ENCODE measurements at regions not wholly inside any gene's neighbourhood (a gene's known extent, or its start where the extent isn't known, plus 50 kb on each side); places are given as distances from the start of the nearest gene placed in this dataset.

DNA sequence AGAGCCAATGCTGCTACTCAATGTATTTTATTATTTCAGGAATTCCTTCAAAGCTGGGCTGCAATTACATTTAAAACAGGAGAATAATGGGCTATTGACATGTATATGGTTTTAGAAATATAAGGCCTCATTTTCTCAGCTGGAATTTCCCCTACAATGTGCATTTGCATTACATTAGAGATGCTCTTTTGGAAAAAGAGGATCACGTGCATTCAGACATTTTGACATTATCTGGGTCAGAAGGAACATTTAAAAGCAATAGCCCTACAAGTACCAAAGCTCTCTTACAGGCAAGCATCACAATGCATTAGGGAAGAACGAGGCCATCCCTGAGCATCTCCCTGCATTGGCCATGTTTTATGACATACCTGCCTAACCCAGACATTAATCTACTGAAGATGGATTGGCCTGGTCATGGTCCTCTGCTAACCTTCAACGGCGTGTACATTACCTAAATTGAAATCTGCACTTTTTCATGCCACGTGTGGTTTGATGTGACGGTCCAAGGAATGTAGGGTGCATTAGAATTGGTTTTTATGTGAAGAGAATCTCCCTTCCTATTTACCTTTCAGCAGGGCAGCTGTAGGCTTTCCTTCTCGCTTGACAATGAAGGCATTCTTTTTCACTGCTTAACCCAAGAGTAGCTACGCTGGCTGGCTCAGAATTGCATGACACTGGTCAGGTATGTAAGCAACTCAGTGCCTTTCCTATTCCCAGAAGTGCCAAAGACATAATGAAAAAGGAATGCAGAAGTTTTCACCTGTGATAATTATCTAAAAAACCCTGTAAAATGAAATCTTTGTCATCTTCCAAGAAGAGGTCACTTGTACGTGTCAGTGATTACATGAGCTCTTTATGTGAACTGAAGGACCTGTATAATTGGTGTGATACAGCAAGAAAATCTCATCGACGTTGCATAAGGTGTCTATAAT lies 212.3 kb upstream of the MPDZ start:
- DNase-seq (ENCODE audit: low spot score in 2 of 2) (no peak), ATAC-seq (no peak)
- Mint-ChIP-seq H3K27ac (no peak overlapping the region), H3K9me3 (peaks cover 5 to 20% of the 10 kb centered on the region in 2 donors), H3K36me3 (peaks cover 0 to 6% of the 10 kb centered on the region in 2 donors)

DNA sequence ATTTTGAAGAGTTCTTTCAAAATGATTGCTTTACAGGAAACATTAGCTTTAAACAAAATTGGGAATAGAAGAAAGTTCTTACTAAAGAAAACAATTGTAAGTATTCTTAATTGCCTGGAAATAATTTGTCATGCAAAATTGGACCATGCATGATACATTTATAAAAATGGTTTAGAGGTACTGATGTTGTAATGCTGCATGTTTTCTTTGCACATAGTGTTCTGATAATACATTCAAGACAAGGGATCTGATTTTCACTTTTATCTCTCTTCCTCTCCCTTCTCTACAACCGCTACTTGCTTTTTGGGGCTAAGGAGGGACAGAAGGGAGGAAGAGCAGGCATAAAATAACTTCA lies 211.6 kb upstream of the MPDZ start:
- no peak overlapping the region for H3K27ac Mint-ChIP-seq
- peaks cover 0 to 6% of the 10 kb centered on the region in 2 donors for H3K36me3 Mint-ChIP-seq
- ATAC-seq: no peak
- peaks cover 5 to 21% of the 10 kb centered on the region in 2 donors for H3K9me3 Mint-ChIP-seq
- DNase-seq (ENCODE audit: low spot score in 2 of 2): no peak

DNA sequence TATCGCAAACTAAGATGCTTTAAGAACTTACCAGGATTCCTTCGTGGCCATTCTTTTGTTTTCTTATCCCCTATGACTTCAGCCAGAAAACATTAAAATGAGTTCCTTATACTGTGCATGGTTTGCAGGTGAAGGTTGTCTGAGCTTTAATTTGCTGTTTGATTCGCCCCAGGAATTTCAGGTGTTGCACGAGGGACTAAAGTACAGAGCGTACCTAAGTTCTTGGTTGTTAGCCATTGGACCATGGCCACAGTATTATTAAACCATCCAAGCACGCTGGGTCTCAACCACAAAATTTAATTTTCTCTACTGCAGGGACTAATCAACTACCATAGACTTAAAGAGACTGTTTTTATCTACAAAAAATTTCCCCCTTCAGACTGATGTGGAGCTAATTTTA lies 208.4 kb upstream of the MPDZ start:
- no peak overlapping the region for H3K27ac Mint-ChIP-seq
- ATAC-seq (no peak), DNase-seq (ENCODE audit: low spot score in 2 of 2) (no peak)
- peaks cover 8 to 23% of the 10 kb centered on the region in 2 donors for H3K9me3 Mint-ChIP-seq
- no peaks in the 10 kb centered on the region for H3K36me3 Mint-ChIP-seq

DNA sequence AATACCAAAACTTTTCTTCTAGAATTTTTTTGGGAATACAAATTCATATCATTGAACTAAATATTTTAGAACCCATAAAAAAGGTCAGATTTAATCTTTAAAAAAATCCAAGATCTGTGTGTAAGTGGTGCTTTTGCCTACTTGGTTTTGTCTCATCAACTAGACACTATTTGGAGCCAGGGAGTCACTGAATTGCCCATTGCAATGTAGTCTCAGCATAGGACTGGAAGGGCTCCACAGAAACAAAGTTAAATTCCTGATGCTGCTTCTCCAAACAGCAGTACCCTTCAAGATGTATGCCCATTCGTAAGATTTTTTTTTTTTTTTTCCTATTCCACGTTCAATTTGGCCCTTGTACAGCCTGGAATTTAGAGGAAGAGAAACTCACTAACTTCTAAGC lies 208.0 kb upstream of the MPDZ start:
- Mint-ChIP-seq H3K36me3 (no peaks in the 10 kb centered on the region), H3K9me3 (peaks cover 8 to 20% of the 10 kb centered on the region in 2 donors), H3K27ac (no peak overlapping the region)
- ATAC-seq (no peak), DNase-seq (ENCODE audit: low spot score in 2 of 2) (no peak)

DNA sequence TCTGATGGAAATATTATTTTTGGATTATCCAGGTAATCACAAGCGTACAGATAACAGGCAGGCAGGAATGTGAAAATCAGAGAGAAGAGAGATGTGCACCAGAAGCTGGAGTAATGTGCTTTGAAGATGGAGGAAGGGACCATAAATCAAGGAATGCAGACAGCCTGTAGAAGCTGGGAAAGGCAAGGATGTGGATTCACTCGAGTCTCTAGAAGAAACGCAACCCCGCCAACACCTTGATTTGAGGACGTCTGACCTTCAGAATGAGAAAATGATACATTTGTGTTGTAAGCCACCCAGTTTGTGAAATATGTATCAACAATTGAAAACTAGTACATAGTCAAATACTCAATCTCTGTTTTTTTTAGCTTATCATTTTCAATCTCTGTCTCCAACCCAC lies 207.6 kb upstream of the MPDZ start:
- Mint-ChIP-seq H3K36me3 (no peaks in the 10 kb centered on the region), H3K9me3 (peaks cover 8 to 18% of the 10 kb centered on the region in 2 donors), H3K27ac (no peak overlapping the region)
- DNase-seq (ENCODE audit: low spot score in 2 of 2) (no peak), ATAC-seq (no peak)

DNA sequence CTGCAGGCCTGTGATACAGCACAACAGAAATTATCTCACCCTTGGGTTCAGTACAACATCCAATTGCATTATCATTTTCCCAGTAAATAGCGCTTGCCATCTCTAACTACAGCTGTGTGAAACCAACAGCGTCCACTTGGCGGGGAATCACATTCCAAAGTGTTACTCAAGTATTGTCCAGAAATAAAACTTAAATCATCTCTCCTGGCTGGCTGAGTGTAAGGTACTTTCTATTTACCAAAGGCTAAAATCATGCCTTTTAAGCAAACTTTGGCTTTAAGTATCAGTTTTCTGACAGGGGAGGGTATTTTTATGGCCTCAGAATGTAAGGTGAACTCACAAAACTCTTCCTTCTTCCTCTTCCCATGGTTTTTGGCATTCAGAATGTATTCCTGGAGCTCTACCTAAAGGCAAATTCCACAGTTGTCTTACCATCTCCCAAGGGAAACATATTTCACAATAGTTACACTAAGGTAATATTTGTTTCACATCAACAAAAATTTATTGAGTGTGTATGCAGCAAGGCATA lies 205.6 kb upstream of the MPDZ start:
- no peaks in the 10 kb centered on the region for H3K36me3 Mint-ChIP-seq
- ATAC-seq (no peak), DNase-seq (ENCODE audit: low spot score in 2 of 2) (no peak)
- no peak overlapping the region for H3K27ac Mint-ChIP-seq
- H3K9me3 Mint-ChIP-seq: peaks cover 13 to 23% of the 10 kb centered on the region in 2 donors

DNA sequence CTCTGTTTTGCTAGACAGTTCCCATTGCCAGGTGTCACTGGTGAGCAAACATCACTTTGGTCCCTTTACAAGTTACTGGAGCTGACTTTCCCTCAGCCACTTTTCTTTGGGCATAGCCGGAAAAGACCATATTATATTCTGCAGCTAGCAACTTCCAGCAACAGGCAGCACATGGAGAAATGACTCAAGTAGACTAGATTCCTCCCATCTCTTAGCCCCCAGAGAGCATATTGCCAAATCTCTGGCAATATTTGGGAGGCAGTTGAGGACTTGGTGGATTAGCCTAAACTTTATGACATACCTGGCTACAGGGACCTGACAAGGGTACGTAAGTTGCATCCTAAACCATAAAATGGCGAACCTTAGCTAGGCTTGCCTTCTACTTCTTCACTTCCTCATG lies 204.7 kb upstream of the MPDZ start:
- H3K36me3 Mint-ChIP-seq: no peaks in the 10 kb centered on the region
- peaks cover 13 to 23% of the 10 kb centered on the region in 2 donors for H3K9me3 Mint-ChIP-seq
- H3K27ac Mint-ChIP-seq: no peak overlapping the region
- no peak for ATAC-seq
- DNase-seq (ENCODE audit: low spot score in 2 of 2): no peak

DNA sequence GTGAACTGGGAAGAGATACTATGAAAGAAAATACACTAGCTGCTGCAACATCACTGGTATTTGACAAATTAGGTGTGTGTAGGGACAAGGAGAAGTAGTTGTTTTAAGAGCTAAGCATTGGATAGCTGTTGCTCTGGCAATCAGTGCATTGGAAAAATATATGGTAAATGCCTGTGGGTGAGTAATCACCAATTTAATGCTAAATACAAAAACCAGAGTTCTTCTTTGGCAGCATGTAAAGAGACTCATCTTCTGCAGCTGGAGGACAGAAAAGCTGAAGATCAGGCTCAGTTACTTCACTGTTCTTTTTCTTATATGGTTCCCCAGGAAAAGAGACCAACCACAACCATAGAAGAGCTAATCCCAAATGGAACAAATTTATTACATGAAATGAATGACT lies 201.8 kb upstream of the MPDZ start:
- ATAC-seq: no peak
- no peak for DNase-seq (ENCODE audit: low spot score in 2 of 2)
- H3K36me3 Mint-ChIP-seq: peaks cover 0 to 6% of the 10 kb centered on the region in 2 donors
- no peak overlapping the region for H3K27ac Mint-ChIP-seq
- H3K9me3 Mint-ChIP-seq: peaks cover 18 to 25% of the 10 kb centered on the region in 2 donors

DNA sequence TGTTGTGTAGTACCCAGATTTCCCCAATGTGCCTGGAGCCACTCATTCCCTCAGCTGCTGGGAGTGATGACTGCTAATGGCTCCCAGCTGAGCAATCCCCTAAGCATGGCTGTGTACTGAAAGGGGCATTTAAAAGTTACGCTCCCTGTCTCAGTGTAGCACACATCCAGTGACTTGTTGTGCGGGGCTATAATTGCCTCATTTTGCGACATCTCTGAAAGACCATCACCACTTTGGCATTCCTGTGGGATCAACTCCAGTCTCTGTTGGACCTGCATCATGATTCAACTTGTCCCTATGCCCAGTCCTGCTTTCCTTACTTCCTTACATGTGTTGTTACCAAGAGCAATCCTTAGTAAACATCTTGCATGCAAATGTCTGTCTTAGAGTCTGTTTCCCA lies 201.2 kb upstream of the MPDZ start:
- no peak for DNase-seq (ENCODE audit: low spot score in 2 of 2)
- Mint-ChIP-seq H3K27ac (no peak overlapping the region), H3K36me3 (peaks cover 0 to 11% of the 10 kb centered on the region in 2 donors), H3K9me3 (peaks cover 21 to 29% of the 10 kb centered on the region in 2 donors)
- no peak for ATAC-seq

DNA sequence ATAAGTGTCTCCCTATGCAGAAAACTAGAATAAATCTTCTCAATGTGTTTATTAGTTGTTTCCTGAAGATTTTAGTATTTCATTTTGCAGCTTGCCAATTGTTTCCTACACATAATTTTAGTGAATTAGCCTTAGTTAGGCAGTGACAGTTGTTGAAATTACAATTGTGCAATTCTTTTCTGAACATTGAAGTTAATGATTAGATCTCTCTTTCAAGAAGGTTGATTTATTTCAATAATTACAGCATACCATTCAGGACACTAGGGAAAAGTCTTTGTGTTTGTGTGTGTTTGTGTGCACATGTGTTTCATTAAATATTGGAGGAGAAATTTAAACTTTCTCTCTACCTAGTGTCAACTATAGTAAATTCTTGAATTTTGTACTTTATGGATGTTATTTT lies 199.6 kb upstream of the MPDZ start:
- no peak for DNase-seq (ENCODE audit: low spot score in 2 of 2)
- no peak for ATAC-seq
- Mint-ChIP-seq H3K36me3 (peaks cover 0 to 15% of the 10 kb centered on the region in 2 donors), H3K9me3 (peaks cover 29 to 38% of the 10 kb centered on the region in 2 donors), H3K27ac (no peak overlapping the region)

DNA sequence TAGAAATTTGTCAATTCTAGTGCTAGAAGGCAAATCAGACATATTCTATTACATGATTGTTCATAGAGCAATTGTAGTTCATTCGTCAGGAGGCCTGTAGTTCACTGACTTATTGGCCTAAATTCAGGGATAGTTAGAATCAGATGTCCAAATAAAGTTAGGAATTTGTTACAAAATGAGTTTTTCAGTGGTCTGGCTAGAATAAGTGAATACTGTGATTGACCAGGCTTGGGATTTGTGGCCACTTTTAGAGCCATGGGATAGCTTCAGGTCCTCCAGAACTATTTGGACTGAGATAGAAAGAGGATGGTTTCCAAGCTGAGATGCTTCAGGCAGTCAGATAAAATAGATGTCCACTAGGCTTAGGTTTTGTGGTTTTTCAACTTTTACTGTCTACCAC lies 199.1 kb upstream of the MPDZ start:
- no peak for ATAC-seq
- no peak overlapping the region for H3K27ac Mint-ChIP-seq
- H3K36me3 Mint-ChIP-seq: peaks cover 0 to 15% of the 10 kb centered on the region in 2 donors
- DNase-seq (ENCODE audit: low spot score in 2 of 2): no peak
- H3K9me3 Mint-ChIP-seq: peaks cover 33 to 42% of the 10 kb centered on the region in 2 donors

DNA sequence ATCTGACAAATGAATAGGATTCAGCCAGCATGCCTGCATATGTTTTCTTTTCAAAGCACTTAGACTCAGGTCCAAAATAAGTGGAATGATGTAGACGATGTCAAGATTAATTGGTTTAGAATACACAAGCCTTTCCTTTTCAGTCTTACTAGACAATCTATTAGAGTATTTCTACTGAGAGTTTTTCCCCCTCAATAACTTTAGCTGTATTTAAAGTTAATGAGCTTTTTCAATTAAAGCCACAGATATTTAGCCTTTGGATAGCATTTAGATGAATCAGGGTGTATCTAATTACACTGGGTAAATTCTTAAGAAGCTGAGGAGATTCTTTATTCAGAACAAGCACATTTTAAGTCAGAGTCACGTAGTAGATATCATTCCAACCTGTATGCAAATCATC lies 198.7 kb upstream of the MPDZ start:
- Mint-ChIP-seq H3K36me3 (peaks cover 0 to 15% of the 10 kb centered on the region in 2 donors), H3K27ac (no peak overlapping the region), H3K9me3 (peaks cover 33 to 38% of the 10 kb centered on the region in 2 donors)
- no peak for ATAC-seq
- no peak for DNase-seq (ENCODE audit: low spot score in 2 of 2)

DNA sequence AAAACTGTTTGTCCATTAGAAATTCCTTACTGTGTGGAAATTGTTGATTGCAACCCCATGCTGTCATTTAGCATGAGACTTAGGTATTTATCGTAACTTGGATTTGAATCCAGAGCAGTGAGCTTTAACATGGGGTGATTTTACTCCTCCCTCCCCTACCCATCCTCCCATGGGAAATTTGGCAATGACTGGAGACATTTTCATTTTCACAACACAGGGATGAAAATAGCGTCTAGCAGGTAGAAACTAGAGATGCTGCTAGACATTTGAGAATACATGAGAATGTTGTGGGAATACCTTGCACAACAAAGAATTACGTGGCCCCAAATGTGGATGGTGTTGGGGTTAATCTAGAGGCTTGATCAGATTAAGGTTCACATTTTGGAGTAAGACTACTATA lies 191.3 kb upstream of the MPDZ start:
- Mint-ChIP-seq H3K27ac (no peak overlapping the region), H3K36me3 (peaks cover 0 to 5% of the 10 kb centered on the region in 2 donors), H3K9me3 (peaks cover 36 to 40% of the 10 kb centered on the region in 2 donors)
- DNase-seq (ENCODE audit: low spot score in 2 of 2): no peak
- ATAC-seq: no peak

DNA sequence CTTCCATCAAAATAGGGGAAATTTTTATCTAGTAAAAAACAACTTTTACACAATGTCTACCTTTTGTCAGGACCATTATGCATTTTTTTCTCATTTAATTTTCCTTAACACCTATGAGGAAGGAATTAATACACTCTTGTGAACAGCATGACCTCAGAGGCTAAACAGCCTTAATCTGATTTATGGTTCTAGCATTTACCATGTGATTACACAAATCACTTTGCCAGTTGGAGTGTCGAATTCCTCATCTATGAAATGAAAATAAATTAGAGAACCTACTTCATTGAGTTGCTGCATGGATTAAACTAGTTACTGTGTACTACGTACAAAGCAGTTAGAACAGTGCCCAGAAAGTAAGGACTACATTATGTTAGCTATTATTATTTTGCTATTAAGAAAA lies 187.7 kb upstream of the MPDZ start:
- Mint-ChIP-seq H3K27ac (no peak overlapping the region), H3K36me3 (peaks cover 0 to 14% of the 10 kb centered on the region in 2 donors), H3K9me3 (peaks cover 22 to 42% of the 10 kb centered on the region in 2 donors)
- no peak for ATAC-seq
- DNase-seq (ENCODE audit: low spot score in 2 of 2): no peak

DNA sequence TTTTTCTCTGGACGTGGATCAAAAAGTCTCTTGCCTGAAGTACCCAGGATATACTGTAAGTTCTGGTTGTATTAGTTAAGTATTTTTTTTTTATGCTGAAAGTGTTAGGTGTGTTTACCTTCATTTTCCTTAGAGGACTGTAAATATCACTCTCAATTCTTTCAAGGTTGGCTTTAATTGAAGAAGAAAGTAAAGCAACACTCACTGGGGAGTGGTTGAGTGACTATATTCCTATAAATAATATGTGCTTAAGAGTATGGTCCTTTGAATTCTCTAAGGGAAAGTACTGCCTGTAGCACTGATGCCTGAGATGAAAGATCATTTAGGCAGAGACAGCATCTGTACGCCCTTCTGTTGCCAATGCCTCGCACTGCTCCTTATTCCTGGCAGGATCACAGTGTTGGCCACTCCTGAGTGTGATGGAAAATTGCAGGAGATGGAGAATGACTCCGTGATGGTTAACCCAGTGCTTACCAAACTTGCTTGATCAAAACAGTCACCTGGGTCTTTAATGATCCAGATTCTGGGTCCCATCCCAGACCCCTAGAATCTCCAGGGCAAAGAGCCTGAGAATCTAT lies 182.0 kb upstream of the MPDZ start:
- ATAC-seq (no peak), DNase-seq (ENCODE audit: low spot score in 2 of 2) (no peak)

DNA sequence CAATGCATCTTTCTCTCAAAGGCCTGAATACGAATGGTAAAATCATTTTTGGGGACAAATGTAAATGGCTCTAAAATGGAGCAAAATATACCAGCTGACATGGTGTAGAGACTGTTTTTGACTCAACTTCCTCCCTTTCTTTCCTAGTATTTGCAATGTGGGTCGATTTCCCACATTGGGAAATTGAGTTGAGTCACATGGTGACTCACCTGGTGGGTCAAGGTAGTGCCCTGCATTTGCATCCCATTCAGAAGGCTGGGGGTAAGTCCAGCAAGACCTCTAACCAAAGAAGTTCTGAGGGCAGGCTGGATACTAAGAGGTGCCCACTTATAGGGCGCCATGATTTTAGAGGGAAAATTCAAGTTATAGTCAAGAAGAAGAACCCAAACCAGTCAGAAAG lies 179.6 kb upstream of the MPDZ start:
- DNase-seq (ENCODE audit: low spot score in 2 of 2): no peak
- peaks cover 0 to 10% of the 10 kb centered on the region in 2 donors for H3K36me3 Mint-ChIP-seq
- no peak overlapping the region for H3K27ac Mint-ChIP-seq
- no peak for ATAC-seq
- H3K9me3 Mint-ChIP-seq: peaks cover 19 to 23% of the 10 kb centered on the region in 2 donors

More for the DNA sequence above, 182.0 kb upstream of the MPDZ start:
- Mint-ChIP-seq H3K9me3 (peaks cover 24 to 36% of the 10 kb centered on the region in 2 donors), H3K36me3 (peaks cover 0 to 18% of the 10 kb centered on the region in 2 donors), H3K27ac (no peak overlapping the region)

DNA sequence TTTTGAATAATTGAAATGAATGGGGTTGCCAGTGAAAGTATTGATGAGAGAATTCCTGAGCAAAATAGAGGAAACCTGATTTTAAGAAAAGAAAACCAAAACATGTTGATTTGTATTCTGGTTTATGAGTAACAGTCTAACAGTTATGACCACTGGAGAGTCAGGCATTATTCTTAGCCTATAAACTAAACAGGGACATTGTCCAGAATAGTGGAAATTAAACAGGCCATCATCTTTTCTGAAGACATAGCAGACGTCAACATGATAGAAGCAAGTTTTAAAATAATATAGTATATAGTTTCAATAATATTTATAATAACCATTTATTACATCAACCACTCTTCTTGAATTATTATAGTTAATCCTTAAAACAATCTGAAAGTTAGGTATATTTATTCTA lies 178.3 kb upstream of the MPDZ start:
- ATAC-seq (no peak), DNase-seq (ENCODE audit: low spot score in 2 of 2) (no peak)
- H3K27ac Mint-ChIP-seq: no peak overlapping the region
- H3K36me3 Mint-ChIP-seq: peaks cover 0 to 6% of the 10 kb centered on the region in 2 donors
- H3K9me3 Mint-ChIP-seq: peaks cover 19 to 20% of the 10 kb centered on the region in 2 donors
